GM04503 (cell line): ENCODE measurements at regions not wholly inside any gene's neighbourhood (a gene's known extent, or its start where the extent isn't known, plus 50 kb on each side); places are given as distances from the start of the nearest gene placed in this dataset.
"Not testable (repeated sequence)": the region's sequence is repeated elsewhere in the genome, so short reads cannot be mapped to it uniquely, and the experiment has no call there.

Experiments used
- DNase-seq: peaks from one replicate; pipeline ENCODE4 v3.0.0-alpha.2; 2012; ENCODE audit warnings: low read depth

DNA sequence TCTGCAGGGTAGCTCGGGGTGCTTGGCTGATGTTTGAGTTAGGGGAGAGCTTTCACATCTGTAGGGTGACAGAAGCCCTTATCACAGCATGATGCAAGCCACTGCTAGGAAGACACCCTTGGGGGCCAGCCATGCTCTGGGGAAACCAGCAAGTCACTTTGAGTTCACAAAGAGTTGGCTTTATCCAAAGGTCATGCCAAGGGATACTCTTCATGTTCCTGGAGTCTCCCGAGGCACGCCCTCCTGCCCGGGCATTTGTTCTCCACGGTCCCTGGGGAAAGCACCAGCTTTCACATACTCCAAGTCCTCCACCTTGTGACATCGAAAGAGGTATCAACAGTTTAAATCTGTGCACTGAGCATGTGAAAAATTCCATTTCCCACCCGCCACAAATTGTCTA lies 227.7 kb downstream of the VAPA start:
- DNase-seq: no peak

DNA sequence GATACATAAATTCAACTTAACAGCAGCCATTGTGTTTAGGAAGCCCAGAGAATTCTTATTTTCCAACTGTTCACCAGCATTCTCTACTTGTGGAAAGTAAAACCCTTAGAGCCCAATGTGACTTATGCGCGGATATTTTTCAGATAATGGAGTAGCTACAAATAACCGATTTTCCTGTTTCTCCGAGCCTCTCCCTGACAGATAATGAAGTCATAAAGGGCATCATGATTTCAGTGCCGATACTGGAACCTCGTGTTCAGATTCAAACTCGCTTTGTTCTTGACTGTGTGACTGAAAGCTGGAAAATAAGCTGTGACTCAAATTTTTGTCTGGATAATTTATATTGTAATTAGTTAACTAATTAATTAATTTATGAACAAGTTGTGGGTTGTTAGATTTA lies 228.2 kb downstream of the VAPA start:
- DNase-seq: no peak

DNA sequence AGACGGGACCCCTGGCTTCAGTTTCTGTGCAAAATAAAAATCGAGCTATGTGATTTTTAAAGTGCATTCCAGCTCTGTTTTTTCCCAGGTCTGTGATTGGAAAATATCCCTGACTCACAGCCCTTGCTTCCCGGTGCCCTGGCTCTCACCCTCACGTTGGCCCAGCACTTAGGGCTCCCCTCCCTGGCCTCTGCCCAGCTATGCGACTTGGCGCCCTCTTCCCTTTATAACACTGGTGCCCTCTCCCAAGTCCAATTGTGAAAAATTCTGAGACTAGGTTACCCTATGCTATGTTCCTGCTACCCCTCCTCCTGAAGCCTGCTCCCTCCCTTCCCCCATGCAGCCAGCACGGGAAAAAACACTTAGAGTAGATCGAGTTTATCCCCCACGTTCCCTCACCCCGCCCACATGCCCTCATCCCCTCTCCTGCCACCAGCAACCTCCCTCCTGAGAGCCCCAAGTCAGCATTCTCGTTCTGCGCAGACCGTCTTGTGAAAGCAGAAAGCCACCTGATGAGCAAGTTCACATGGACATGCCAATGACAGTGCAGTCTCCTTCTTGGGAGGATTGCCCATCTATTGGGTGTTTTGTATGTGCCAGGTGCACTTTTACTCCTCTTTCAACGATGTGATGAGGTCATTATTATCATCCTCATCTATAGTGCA lies 228.8 kb downstream of the VAPA start:
- no peak for DNase-seq

DNA sequence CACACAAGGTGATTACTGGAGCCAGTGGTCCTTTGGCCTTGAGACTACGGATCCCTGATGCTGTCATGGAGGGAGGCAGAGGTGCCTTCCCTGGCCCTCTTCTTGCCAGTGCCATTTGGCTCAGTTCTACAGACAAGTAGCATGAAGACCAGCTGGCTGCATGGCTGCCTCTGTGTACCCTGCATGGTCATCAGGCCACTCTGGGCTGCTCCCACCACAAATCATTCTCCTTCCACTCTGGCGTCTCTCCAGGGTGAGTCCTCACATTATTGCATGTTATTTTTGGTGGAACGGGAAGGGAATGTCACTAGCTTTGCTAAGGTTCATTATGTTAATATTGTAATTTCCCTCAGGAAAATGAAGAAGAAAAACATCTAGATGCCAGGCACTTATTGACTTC lies 229.8 kb downstream of the VAPA start:
- DNase-seq: no peak

DNA sequence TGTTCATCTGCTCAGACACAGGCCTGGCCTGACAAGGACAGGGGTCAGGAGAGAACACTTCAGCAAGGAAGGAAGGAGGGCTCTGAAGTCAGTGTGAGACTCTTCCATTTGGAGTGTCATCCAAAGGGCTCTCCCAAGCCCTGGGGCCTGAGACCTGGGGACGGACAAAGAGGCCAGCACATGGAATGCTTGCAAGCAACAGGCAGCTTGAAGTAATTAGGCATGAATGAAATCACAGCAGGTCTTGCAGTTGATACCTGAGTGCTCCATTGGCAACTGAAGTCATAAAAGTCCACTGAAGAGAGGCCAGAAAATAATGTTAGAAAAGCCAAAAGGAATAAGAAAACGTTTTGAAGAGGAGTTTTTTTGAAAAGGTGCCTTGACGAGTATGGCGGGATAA lies 231.7 kb downstream of the VAPA start:
- DNase-seq: no peak

DNA sequence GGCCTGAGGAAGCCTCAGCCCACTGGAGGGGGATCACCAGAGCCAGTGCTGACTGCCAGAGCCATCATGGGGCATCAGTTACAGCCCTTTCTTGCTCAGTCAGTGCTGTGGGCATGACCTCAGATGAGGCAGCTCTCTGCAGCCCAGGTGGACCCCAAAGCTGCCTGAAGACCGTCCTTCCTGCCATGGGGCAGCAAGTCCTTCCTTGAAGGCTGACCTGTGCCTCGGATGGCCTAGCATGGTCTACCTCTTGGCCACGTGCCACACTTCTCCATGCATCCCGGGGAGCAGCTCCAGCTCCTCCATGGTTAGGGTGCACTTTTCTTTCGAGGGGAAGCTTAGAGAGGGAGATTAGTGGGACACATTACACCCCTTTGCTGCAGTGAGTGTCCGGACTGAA lies 233.4 kb downstream of the VAPA start:
- DNase-seq: no peak

DNA sequence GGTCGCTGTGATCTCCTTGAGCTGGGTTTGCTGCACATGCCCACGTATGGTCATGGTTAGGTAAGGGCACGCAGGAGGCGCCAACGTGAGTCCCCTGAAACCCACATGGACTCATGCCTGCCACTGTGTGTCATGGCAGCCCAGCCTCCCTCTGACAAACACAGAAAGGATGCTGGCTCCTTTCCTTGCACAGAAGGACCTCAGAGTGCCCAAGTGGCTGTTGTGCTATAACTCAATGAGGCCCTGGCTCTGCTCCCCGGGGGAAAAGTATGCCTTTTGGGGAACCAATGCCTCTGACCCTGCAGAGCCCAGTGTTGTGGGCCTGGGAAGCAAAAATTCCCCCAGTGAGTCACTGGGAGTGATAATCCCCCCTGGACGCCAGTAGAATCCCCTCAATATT lies 233.9 kb downstream of the VAPA start:
- DNase-seq: no peak

DNA sequence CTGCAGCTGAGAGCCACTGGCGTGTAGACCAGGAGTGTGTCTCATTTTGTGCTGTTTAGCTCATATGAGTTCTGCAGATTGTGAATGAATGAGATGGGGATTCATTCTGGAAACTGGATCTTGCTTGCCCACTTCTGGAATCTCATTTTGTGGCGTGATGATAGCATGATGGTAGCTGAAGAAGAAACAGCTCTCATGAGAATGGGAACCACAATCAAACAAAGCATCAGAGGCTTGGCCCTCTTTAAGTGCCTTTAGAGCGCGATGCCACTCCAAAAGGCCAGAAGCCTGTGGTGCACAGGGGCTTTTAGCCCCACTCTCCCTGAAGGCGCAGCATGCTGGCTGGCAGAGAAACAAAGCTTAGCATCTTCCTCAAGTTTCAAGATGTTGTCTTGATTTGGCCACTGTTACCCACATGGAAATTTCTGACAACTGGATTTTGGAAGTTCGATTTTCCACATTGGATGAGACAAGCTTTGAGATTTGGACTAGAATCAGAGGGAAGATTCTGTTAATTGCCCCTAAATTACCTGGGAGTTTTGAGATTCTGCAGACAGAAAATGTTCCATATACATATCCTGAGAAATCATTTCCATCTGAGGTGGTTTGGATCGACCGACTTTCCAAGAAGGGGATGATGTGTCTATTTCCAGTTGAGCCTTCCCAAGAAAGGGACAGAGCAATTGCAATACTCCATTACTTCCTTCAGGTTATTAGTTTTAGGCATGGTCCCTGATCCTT lies 234.5 kb downstream of the VAPA start:
- DNase-seq: no peak

DNA sequence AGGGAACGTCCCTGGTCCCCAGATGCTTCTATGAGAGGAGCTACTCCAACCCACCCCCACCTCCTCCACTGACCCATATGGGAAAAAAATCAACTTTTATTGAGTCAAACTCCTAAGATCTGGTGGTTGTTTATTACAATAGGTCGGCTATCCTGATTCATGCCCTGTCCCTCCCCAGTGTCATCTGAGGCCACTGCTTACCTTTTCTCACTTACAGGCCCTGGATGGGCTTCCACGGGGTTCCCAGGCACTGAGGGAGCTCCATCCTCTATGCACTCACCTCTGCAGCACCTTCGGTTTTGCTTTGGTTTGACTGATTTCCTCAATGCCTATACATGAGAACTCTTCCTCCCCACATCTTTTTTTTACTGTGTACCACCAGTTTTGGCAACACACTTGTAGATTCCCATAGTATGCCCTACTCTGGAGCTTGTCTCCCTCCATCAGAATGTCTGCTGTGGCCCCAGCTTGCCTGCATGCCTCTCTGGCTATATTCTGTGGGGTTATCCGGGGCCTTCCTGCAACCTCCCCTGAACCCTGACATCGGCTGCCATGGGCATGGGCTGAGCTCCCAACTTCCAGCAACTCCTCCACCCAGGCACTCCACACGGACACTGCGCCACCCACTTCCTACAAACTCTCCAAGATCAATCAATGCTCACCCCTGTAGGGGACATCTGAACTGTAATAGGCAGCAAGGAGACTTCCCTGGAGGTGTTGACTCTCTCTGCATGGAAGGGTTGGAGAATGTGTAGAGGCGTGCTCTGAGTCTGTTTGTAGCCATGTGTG lies 236.1 kb downstream of the VAPA start:
- DNase-seq: no peak

DNA sequence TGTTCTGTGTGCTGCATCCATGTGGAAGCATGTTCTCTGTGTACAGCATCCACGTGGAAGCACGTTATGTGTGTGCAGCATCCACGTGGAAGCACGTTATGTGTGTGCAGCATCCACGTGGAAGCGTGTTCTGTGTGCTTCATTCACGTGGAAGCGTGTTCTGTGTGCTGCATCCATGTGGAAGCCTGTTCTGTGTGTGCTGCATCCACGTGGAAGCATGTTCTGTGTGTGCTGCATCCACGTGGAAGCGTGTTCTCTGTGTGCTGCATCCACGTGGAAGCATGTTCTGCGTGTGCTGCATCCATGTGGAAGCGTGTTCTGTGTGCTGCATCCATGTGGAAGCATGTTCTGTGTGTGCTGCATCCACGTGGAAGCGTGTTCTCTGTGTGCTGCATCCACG lies 236.8 kb downstream of the VAPA start:
- not testable (repeated sequence) for DNase-seq

DNA sequence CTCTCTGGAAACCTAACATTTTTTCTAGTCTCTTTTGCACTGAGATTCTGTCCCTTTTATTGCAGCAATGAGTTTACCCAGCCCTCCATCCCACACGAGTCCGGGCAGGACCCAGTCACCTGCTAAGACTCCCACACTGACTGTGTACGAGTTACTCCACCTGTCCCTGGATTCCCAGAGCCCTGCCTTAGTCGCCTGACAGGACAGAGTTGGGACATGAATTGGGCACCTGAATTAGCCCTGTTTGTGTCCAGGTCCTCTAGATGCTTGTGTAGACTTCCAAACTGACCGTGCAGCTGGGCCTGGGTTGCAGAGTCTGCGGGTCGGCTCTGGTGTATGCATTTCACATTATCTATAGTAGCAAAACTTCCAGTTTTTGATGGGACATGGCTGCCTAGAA lies 238.7 kb downstream of the VAPA start:
- no peak for DNase-seq

DNA sequence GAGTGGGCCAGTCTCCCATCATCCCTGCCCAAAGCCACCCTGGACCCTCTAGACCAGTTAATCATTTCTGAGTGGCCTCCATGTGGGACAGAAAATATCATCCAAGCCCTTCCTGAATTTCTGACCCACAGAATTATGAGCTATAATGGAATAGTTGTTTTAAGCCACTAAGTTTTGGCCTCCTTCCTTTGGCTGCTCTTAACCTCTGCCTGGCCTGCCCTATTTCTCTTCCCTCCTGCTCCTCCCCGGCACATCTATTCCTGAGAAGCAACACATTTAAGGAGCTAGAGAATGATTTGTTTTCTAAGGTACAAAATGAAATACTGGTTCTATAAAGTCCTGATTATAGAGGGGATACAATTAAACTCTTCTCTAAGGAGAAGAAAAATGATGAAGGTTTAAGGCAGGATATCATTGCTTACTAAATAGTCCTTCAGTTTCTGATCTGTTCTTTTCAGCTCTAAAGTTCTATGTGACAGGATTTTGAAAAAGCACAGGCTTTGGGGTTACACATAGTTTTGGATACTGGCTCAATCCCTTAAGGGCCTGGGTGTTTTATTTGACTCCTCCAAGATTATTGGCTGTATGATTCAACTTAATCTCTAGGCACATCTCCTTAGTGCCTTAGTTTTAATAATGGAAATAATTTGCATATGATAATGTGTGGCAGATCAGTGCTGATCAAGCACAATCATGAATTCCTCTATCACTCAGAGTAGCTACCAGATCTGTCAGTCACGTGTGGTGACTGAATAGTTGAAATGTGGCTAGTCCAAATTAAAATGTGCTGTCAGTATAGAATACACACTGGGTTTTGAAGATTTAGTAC lies 240.3 kb downstream of the VAPA start:
- DNase-seq: no peak

DNA sequence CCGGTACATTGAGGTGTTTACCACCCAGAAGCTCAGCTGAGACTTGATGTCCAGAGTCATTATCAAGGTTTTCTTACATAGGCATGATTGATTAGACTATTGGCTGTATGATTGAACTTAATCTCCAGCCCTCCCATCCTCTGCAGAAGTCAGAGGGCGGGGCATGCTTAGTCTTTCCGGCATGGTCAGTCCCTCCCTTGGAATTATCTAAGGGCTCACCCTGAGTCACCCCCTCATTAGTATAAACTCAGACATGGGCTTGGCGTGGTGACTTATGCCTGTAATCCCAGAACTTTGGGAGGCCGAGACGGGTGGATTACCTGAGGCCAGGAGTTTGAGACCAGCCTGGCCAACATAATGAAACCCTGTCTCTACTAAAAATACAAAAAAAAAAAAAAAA lies 243.9 kb downstream of the VAPA start:
- no peak for DNase-seq

DNA sequence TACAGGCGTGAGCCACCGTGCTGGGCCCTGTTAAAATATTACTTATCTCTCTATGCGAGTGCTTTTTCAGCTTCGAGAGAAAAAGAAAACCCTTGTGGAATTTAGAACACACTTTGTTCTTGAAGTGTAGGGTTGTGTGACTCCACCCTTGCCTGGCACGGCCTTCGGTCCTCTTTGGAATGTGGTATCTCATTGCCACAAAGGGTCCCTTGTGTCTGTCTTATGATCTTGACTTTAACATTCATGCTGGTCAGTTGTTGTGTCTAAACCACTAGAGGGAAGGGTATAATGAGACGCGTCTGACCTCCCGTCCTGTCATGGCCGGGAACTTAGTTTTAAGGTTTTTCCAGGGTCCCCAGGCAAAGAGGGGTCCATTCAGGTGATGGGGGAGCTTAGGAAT lies 246.4 kb downstream of the VAPA start:
- no peak for DNase-seq

DNA sequence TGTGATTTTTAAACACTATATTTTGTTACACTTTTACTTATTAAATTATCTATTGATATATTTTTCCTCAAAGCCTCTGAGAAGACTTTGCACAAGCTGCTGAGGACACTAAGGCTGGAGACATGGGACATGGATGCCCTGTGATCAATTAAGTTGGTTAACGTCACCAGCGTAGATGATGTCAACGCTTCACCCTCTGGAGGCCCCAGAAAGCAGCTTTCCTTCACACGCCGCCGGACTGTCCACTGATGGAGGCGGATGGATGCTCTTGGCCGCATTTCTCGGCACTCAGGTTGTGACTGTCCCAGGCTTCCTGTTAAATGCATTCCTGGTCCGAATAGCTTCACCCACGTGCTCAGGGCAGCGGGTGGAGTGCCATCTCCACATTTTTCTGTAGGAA lies 247.5 kb downstream of the VAPA start:
- DNase-seq: no peak

DNA sequence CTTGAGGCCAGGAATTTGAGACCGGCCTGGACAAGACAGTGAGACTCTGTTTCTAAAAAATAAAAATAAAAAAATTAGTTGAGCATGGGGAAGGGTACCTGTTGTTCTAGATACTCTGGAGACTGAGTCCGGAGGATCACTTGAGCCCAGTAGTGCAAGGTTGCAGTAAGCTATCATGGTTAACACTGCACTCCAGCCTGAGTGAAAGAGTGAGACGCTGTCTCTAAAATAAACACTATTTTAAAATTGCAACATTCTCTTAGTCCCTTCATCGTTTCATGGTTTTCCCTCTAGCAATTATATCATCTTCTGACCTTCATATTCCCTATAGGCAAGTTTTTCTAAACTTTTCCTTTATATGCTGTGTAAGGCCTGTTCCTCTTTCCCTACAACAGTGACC lies 248.5 kb downstream of the VAPA start:
- DNase-seq: no peak

DNA sequence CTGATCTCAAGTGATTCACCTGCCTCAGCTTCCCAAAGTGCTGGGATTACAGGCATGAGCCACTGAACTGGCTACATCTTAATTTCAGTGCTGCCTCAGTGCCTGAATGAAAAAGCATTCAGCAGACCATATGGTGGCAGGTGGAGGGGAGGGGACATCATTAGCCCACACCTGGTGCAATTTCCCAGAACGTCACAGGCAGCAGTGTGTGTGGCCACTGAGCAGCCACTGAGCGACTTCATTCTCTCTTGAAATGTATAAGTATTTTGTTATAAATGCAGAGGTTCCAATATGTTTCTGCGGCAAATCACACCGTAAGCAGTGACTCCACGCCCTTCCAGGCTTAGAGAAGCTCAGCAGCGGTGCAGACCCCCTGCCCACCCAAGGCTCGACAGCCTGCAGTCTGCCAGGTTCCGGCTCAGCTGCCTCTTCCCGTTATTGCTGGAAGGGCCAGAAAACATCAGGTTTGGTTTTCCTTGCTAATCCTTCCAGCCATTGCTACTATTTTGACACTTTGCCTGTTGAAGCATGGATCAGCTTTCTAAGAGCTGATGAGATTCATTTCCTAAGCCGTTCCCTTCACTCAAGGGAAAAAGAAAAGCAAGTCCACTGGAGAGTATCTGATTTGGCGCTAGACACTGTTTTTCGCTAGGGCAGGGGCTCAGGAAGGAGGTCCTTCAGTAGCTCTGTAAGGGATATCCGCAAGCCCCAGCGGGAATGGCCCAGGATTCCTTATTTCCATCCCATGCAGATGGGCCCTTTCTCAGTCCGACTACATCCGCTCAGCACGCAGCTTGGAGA lies 250.7 kb downstream of the VAPA start:
- no peak for DNase-seq

DNA sequence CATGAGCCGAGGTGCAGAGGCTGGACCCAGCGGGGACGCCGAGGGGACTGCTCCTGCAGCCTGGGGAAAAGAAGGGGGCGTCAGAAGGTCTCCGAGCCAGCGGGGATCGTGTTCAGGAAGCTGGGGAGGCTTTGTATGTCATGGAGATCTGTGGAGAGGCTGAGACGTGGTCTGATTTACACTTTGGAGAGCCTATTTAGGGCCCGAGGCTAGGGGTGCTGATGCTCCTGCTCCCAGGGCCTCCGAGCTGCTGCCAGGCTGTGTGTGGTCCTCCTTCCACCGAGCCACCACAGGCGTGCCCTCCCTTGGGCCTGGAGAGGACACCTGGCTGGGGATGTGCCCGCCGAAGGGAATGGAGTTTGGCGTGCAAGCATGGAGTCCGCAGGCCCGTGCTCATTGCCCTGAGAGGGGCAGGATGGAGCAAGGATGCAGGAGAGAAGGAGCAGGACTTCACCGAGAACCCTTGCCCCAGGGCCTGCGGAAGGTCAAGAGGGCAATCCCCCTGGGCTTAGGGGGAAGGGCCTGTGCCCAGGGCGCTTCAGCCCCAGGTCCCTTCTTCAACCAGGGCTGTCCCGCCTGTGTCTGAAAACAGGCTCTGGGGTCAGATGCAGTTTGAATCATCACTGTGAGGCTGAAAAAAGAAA lies 252.5 kb downstream of the VAPA start:
- DNase-seq: no peak

DNA sequence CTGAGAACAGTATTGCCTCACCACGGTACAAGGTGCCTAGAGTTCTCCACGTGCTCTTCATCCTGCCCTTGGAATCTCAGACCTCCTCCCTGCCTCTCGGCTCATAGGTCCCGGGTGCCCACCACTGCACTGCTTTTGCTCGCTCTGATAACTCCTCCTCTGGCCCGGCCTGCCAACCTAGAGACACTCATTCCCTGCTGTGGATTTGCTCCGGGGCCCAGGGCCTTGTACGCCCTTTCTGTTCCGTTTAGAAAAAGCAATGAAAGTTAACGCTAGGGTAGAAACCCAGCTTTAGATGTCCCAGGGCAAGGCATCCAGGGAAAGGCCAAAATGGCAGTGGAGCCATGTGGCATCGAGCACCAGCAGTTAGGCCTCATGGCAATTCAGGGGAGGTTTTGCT lies 253.9 kb downstream of the VAPA start:
- DNase-seq: no peak

DNA sequence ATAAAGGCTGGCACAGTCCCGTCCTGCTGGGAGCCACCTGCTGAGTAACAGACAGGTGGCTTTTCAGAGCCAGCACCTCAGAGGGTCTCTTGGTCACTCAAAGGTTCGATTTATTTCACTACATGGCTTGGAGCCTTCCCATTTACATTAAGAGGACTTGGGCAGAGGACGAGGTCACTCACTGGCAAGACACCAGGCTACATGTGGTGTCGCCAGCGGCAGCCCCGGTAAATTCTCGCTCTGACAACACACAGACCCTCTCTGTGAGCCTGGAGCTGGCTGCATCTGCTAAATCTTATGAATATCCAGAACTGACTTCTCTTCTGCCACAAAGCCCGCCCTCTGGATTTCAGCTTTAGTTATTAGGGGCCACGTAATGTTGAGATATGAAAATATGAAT lies 254.7 kb downstream of the VAPA start:
- DNase-seq: no peak

DNA sequence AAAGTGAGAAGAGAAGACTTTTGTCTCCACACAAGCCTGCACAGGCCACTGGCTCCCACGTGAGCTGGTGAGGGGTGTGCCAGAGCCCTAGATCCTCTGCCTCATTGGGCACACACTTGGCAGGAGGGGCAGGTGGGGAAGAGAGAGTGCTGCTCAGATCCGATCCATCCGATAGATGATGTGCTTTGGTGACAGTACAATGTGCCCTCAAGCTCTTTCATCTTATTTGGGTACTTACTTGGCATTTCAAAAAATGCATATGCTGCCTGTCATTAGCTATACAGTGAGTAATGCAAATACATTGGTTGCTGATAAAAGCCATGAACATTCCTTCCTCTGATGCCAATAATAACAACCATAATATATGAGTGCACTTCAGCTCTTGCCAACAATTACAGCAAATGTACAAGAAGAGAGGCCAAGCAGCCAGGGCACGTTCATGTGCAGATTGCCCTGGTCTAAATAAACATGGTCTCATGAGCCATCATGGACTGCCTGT lies 255.3 kb downstream of the VAPA start:
- no peak for DNase-seq
